Osteoblast (primary cell): ENCODE measurements at regions not wholly inside any gene's neighbourhood (a gene's known extent, or its start where the extent isn't known, plus 50 kb on each side); places are given as distances from the start of the nearest gene placed in this dataset.

Experiments used
- DNase-seq: peaks from one replicate; pipeline ENCODE4 v3.0.0; 2011; ENCODE audit warnings: low spot score, mixed read lengths; ENCODE audit not compliant: insufficient read length; ENCODE audit errors: missing footprints
- H2AFZ ChIP-seq: 2 replicates; pipeline ENCODE4 v1.6.0; 2011; ENCODE audit warnings: mild to moderate bottlenecking, low read length
- H3K27ac ChIP-seq: 2 replicates; pipeline ENCODE4 v1.5.1; 2011; ENCODE audit warnings: mild to moderate bottlenecking, low read depth, low read length, moderate library complexity
- H3K27me3 ChIP-seq: 2 replicates; pipeline ENCODE4 v1.6.0; 2012; ENCODE audit warnings: mild to moderate bottlenecking, control low read depth, inconsistent platforms, low read length, moderate library complexity; ENCODE audit not compliant: insufficient read depth
- H3K36me3 ChIP-seq: 2 replicates; pipeline ENCODE4 v1.5.1; 2011; ENCODE audit warnings: mild to moderate bottlenecking, low read length, control low read depth, moderate library complexity; ENCODE audit not compliant: insufficient read depth
- H3K4me1 ChIP-seq: 2 replicates; pipeline ENCODE4 v1.5.1; 2011; ENCODE audit warnings: mild to moderate bottlenecking, low read length, control low read depth, moderate library complexity; ENCODE audit not compliant: insufficient read depth
- H3K4me2 ChIP-seq: 2 replicates; pipeline ENCODE4 v1.6.0; 2011; ENCODE audit warnings: mild to moderate bottlenecking, low read length; ENCODE audit not compliant: insufficient read depth
- H3K4me3 ChIP-seq: fragments of 200-600 bp; sonication (generic); 3 replicates; pipeline ENCODE4 v1.5.1; 2012; ENCODE audit warnings: mild to moderate bottlenecking, low read length, inconsistent platforms; ENCODE audit not compliant: insufficient read depth
- H3K79me2 ChIP-seq: 2 replicates; pipeline ENCODE4 v1.6.0; 2012; ENCODE audit warnings: mild to moderate bottlenecking, low read length, control low read depth, inconsistent platforms; ENCODE audit not compliant: insufficient read depth
- H3K9me3 ChIP-seq: 2 replicates; pipeline ENCODE4 v1.5.1; 2011; ENCODE audit warnings: low read depth, low read length, control low read depth
- H4K20me1 ChIP-seq: 2 replicates; pipeline ENCODE4 v1.6.0; 2012; ENCODE audit warnings: mild to moderate bottlenecking, low read length, control low read depth; ENCODE audit not compliant: insufficient read depth
- CTCF ChIP-seq: IDR thresholded peaks from 2 replicates; pipeline ENCODE4 v1.5.1; 2011; ENCODE audit warnings: mild to moderate bottlenecking, low read depth, low read length, moderate library complexity; ENCODE audit errors: extremely low read depth

GRCh38 chr10:3241274-3241921 is 68.8 kb upstream of the PITRM1 start:
- Histone ChIP-seq H3K79me2 (no peaks in the 10 kb centered on the region), H2AFZ (no peak overlapping the region), H3K27ac (no peak overlapping the region), H3K4me3 (no peak overlapping the region), H4K20me1 (no peaks in the 10 kb centered on the region), H3K4me1 (no peaks in the 10 kb centered on the region), H3K36me3 (no peaks in the 10 kb centered on the region), H3K9me3 (no peaks in the 10 kb centered on the region), H3K27me3 (peaks cover 3% of the 10 kb centered on the region), H3K4me2 (no peak overlapping the region)
- TF ChIP-seq CTCF, result no peak
- peak; percentile 25 for DNase-seq

- Histone ChIP-seq H3K36me3 (no peaks in the 10 kb centered on the region), H3K9me3 (no peaks in the 10 kb centered on the region), H4K20me1 (no peaks in the 10 kb centered on the region), H3K27me3 (peaks cover 3% of the 10 kb centered on the region), H3K4me2 (no peak overlapping the region), H3K4me1 (no peaks in the 10 kb centered on the region), H3K27ac (no peak overlapping the region), H2AFZ (no peak overlapping the region), H3K79me2 (no peaks in the 10 kb centered on the region), H3K4me3 (no peak overlapping the region)
- DNase-seq, result no peak
- no peak for TF ChIP-seq CTCF
Measured at GRCh38 chr10:3239920-3240894, 67.6 kb upstream of the PITRM1 start.

GRCh38 chr10:3239066-3239919 is 66.7 kb upstream of the PITRM1 start:
- Histone ChIP-seq H3K4me3 (no peak overlapping the region), H3K27me3 (peaks cover 3% of the 10 kb centered on the region), H4K20me1 (no peaks in the 10 kb centered on the region), H3K36me3 (no peaks in the 10 kb centered on the region), H3K79me2 (no peaks in the 10 kb centered on the region), H3K4me2 (peak overlapping the region; percentile 32), H3K4me1 (no peaks in the 10 kb centered on the region), H2AFZ (no peak overlapping the region), H3K9me3 (no peaks in the 10 kb centered on the region), H3K27ac (no peak overlapping the region)
- peak; percentile 90 for TF ChIP-seq CTCF
- DNase-seq, result peak; percentile 91
